ENCODE measurements at regions not wholly inside any gene's neighbourhood (a gene's known extent, or its start where the extent isn't known, plus 50 kb on each side); places are given as distances from the start of the nearest gene placed in this dataset.

GRCh38 chr5:141773779-141774562, 91.9 kb upstream of the ARAP3 start:
- no peak for DNase-seq (ENCODE audit: low read depth, low spot score)
- TF ChIP-seq, protein P1, sequence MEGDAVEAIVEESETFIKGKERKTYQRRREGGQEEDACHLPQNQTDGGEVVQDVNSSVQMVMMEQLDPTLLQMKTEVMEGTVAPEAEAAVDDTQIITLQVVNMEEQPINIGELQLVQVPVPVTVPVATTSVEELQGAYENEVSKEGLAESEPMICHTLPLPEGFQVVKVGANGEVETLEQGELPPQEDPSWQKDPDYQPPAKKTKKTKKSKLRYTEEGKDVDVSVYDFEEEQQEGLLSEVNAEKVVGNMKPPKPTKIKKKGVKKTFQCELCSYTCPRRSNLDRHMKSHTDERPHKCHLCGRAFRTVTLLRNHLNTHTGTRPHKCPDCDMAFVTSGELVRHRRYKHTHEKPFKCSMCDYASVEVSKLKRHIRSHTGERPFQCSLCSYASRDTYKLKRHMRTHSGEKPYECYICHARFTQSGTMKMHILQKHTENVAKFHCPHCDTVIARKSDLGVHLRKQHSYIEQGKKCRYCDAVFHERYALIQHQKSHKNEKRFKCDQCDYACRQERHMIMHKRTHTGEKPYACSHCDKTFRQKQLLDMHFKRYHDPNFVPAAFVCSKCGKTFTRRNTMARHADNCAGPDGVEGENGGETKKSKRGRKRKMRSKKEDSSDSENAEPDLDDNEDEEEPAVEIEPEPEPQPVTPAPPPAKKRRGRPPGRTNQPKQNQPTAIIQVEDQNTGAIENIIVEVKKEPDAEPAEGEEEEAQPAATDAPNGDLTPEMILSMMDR (IDR thresholded peaks at IDR 0.05; ENCODE audit: low read depth, low read length), result no peak
- H3K4me3 ChIP-seq (ENCODE audit: low read depth, low read length), result no peak overlapping the region
- in situ Hi-C loops (cut with HindIII; ENCODE audit: low sequenced_read_pairs), result no loop called here

DNA sequence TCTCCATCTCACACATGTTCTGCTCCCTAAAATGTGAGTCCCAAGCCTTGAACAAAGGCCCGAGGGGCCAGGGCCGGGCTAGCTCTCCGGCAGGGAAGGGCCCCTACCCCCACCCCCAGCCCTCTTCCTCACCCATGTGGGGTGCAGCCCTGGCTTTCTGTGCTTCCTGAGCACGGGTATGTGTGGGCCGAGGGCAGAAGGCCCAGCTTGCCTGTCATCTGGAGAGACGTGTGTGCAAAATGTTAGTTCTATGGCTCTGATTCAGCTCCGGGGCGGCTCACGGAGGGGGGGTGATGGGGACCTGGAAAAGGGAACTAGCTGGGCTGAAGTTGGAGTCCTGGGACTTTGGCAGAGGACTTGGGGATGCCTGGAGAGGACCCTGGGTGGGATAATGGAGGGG, 90.3 kb upstream of the ARAP3 start:
- TF ChIP-seq, protein P1 (IDR thresholded peaks at IDR 0.05; ENCODE audit: low read depth, low read length), result no peak
- no peak overlapping the region for H3K4me3 ChIP-seq (ENCODE audit: low read depth, low read length)
- in situ Hi-C loops (cut with HindIII; ENCODE audit: low sequenced_read_pairs), result no loop called here
- no peak for DNase-seq (ENCODE audit: low read depth, low spot score)

GRCh38 chr5:141771562-141771961, 89.5 kb upstream of the ARAP3 start:
- TF ChIP-seq, protein P1 (IDR thresholded peaks at IDR 0.05; ENCODE audit: low read depth, low read length), result no peak
- H3K4me3 ChIP-seq (ENCODE audit: low read depth, low read length), result no peak overlapping the region
- DNase-seq (ENCODE audit: low read depth, low spot score), result no peak
- in situ Hi-C loops (cut with HindIII; ENCODE audit: low sequenced_read_pairs), result no loop called here

GRCh38 chr5:141771031-141771430, 89.0 kb upstream of the ARAP3 start:
- in situ Hi-C loops (cut with HindIII; ENCODE audit: low sequenced_read_pairs), result no loop called here
- no peak overlapping the region for H3K4me3 ChIP-seq (ENCODE audit: low read depth, low read length)
- DNase-seq (ENCODE audit: low read depth, low spot score), result no peak
- TF ChIP-seq, protein P1 (IDR thresholded peaks at IDR 0.05; ENCODE audit: low read depth, low read length), result no peak

GRCh38 chr5:141769671-141770070, 87.6 kb upstream of the ARAP3 start:
- H3K4me3 ChIP-seq (ENCODE audit: low read depth, low read length), result no peak overlapping the region
- TF ChIP-seq, protein P1 (IDR thresholded peaks at IDR 0.05; ENCODE audit: low read depth, low read length), result no peak
- no peak for DNase-seq (ENCODE audit: low read depth, low spot score)
- in situ Hi-C loops (cut with HindIII; ENCODE audit: low sequenced_read_pairs), result no loop called here

- TF ChIP-seq, protein P1 (IDR thresholded peaks at IDR 0.05; ENCODE audit: low read depth, low read length), result no peak
- no peak overlapping the region for H3K4me3 ChIP-seq (ENCODE audit: low read depth, low read length)
- DNase-seq (ENCODE audit: low read depth, low spot score), result no peak
- in situ Hi-C loops (cut with HindIII; ENCODE audit: low sequenced_read_pairs), result no loop called here
Observed at GRCh38 chr5:141767671-141768070, 85.6 kb upstream of the ARAP3 start.

Data from astrocyte of the spinal cord (primary cell).